SIG-M5 treated with dmso at 0.1 percent for 504 hours (cell line): ENCODE measurements at regions not wholly inside any gene's neighbourhood (a gene's known extent, or its start where the extent isn't known, plus 50 kb on each side); places are given as distances from the start of the nearest gene placed in this dataset.
"Not testable (repeated sequence)": the region's sequence is repeated elsewhere in the genome, so short reads cannot be mapped to it uniquely, and the experiment has no call there.

Source experiments
- DNase-seq: peaks from one replicate; lab custom pipeline; 2025; ENCODE audit not compliant: unreplicated experiment; lab: John Stamatoyannopoulos, UW

GRCh38 chr5:120083851-120084542, 380.1 kb upstream of the PRR16 start:
- no peak for DNase-seq

- no peak for DNase-seq
Measured at GRCh38 chr5:120084543-120084870, 379.6 kb upstream of the PRR16 start.

- no peak for DNase-seq
Measured at GRCh38 chr5:120086081-120086480, 378.0 kb upstream of the PRR16 start.

- no peak for DNase-seq
Measured at GRCh38 chr5:120088412-120088811, 375.7 kb upstream of the PRR16 start.

GRCh38 chr5:120088836-120089235, 375.3 kb upstream of the PRR16 start:
- DNase-seq: no peak

GRCh38 chr5:120091376-120091948, 372.6 kb upstream of the PRR16 start:
- DNase-seq: no peak

GRCh38 chr5:120092649-120093048, 371.5 kb upstream of the PRR16 start:
- DNase-seq: no peak

- peak; percentile 62 for DNase-seq
Measured at GRCh38 chr5:120093178-120093577, 370.9 kb upstream of the PRR16 start.

GRCh38 chr5:120096413-120096812, 367.7 kb upstream of the PRR16 start:
- DNase-seq: no peak

- DNase-seq: no peak
Measured at GRCh38 chr5:120098426-120098825, 365.7 kb upstream of the PRR16 start.

- DNase-seq: no peak
Measured at GRCh38 chr5:120098902-120099535, 365.1 kb upstream of the PRR16 start.

GRCh38 chr5:120101771-120102170, 362.3 kb upstream of the PRR16 start:
- DNase-seq: no peak

- no peak for DNase-seq
Measured at GRCh38 chr5:120103495-120103894, 360.6 kb upstream of the PRR16 start.

- DNase-seq: no peak
Measured at GRCh38 chr5:120106912-120107525, 357.1 kb upstream of the PRR16 start.

GRCh38 chr5:120108586-120109248, 355.4 kb upstream of the PRR16 start:
- DNase-seq: no peak

- DNase-seq: no peak
Measured at GRCh38 chr5:120122703-120123102, 341.4 kb upstream of the PRR16 start.

GRCh38 chr5:120124031-120124430, 340.1 kb upstream of the PRR16 start:
- DNase-seq: no peak

GRCh38 chr5:120124961-120125360, 339.1 kb upstream of the PRR16 start:
- no peak for DNase-seq

GRCh38 chr5:120132347-120132746, 331.8 kb upstream of the PRR16 start:
- not testable (repeated sequence) for DNase-seq

- no peak for DNase-seq
Measured at GRCh38 chr5:120134944-120135343, 329.2 kb upstream of the PRR16 start.

- DNase-seq: no peak
Measured at GRCh38 chr5:120137582-120137981, 326.5 kb upstream of the PRR16 start.

GRCh38 chr5:120139039-120139438, 325.1 kb upstream of the PRR16 start:
- peak; percentile 81 for DNase-seq
